ENCODE measurements at regions not wholly inside any gene's neighbourhood (a gene's known extent, or its start where the extent isn't known, plus 50 kb on each side); places are given as distances from the start of the nearest gene placed in this dataset.

GRCh38 chr9:18216376-18216775 is 257.6 kb upstream of the ADAMTSL1 start:
- DNase-seq (ENCODE audit: low read depth in 3 of 3): no peak

DNA sequence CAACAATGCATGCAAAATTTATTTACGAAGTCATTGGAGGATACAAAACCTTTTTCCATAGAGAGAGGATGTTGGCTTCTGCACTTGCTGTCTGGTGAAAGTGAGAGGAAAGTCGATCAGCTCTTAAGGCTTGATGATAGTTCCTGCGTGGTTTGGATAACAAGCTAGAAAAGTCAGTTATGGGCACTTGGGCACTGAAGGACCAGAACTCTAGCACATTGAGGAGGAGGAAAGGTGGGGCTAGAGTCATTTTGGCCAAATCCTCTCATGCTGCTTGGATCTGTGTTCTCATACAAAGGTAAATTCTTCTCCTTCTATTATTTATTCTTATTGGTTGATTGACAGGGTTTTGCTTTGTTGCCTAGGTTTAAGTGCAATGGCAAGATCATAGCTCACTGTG is 245.9 kb upstream of the ADAMTSL1 start:
- no peak for DNase-seq (ENCODE audit: low read depth in 3 of 3)

GRCh38 chr9:18229992-18230676 is 243.8 kb upstream of the ADAMTSL1 start:
- DNase-seq (ENCODE audit: low read depth in 3 of 3): no peak

DNA sequence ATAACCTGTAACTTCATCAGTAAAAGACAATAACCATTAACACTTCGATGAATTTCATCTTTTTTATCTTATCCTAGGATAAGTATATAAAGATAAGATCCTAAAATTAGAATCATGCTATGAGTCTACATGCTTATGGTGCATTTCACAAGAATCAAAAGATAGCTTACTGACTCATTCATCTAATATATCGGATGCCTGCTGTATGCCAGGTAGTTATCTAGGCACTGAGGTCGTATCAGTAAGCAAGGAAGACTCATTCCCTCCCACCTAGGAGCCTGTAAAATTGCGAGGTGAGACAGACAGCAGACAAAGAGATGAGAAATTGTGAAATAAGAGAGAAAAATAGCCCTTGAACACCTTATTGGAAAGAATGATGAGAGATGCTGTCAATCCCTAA is 240.6 kb upstream of the ADAMTSL1 start:
- no peak for DNase-seq (ENCODE audit: low read depth in 3 of 3)

GRCh38 chr9:18233776-18234445 is 240.0 kb upstream of the ADAMTSL1 start:
- DNase-seq (ENCODE audit: low read depth in 3 of 3): no peak

GRCh38 chr9:18235181-18235908 is 238.6 kb upstream of the ADAMTSL1 start:
- no peak for DNase-seq (ENCODE audit: low read depth in 3 of 3)

DNA sequence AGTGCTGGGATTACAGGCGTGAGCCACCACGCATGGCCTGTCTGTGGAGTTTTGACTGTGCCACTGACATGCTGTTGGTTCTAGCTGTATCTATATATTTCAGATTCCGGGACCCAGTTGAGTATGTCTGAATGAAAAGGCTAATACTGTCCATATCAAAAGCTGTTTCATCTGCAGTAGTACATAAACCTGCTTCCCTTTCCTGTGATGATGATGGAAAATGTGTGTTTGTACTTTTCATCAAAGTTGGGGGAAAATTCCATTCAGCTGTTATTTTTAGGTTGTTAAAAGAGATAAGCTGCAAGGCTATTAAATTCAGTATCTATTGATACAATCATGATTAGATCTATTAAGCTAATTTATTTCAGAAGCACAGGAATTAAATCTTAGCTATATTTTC is 237.6 kb upstream of the ADAMTSL1 start:
- DNase-seq (ENCODE audit: low read depth in 3 of 3): no peak

GRCh38 chr9:18237776-18238175 is 236.2 kb upstream of the ADAMTSL1 start:
- DNase-seq (ENCODE audit: low read depth in 3 of 3): no peak

DNA sequence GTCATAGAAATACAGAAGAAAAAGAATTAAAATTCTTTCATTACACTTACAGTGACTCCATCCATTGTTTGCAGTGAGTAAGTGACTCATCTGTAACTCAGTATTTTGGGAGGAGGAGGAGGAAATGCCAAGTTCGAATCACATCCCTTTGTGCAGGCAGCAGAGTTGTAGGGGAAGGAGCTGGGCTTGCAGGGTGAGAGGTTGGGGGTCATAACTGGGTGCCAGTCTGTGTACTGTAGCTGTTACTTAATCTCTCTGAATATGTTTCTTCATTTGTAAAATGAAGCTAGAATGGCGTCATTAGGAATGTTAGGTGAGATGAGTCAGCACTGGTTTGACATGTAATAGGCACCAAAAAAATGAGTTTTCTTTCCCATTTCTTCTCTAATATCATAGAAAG is 235.7 kb upstream of the ADAMTSL1 start:
- DNase-seq (ENCODE audit: low read depth in 3 of 3): no peak

DNA sequence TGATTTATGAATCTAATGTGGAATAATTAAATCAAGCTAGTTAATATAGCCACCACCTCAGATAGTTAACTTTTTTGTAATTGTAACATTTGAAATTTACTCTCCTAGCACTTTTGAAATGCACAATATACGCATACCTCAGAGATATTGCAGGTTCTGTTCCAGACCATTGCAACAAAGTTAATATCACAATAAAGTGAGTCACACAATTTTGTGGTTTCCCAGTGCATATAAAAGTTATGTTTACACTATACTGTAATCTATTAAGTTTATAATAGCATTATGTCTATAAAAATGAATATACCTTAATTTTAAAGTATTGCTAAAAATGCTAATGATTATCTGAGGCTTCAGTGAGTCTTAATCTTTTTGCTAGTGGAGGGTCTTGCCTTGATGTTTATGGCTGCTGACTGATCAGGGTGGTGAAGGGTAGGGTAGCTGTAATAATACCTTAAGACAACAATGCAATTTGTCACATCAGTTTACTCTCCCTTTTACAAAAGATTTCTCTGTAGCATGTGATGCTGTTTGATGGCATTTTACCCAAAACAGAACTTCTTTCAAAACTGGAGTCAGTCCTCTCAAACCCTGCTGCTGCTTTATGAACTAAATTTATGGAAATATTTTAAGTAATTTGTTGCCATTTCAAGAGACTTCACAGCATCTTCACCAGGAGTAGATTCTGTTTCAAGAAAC is 235.1 kb upstream of the ADAMTSL1 start:
- no peak for DNase-seq (ENCODE audit: low read depth in 3 of 3)

DNA sequence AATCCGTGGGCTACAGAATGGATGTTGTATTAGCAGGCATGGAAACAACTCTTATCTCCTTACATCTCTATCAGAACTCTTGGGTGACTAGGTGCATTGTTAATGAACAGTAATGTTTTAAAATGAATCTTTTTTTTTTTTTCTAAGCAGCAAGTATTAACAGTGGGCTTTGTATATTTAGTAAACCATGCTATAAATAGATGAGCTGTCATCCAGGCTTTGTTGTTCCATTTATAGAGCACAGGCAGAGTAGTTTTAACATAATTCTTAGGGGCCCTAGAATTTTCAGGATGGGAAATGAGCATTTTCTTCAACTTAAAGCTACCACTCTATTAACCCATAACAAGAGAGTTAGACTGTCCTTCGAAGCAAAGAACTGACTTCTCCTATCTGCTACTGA is 233.7 kb upstream of the ADAMTSL1 start:
- no peak for DNase-seq (ENCODE audit: low read depth in 3 of 3)

GRCh38 chr9:18245911-18246310 is 228.0 kb upstream of the ADAMTSL1 start:
- DNase-seq (ENCODE audit: low read depth in 3 of 3): no peak

- DNase-seq (ENCODE audit: low read depth in 3 of 3): no peak
Measured at GRCh38 chr9:18250053-18250452, 223.9 kb upstream of the ADAMTSL1 start.

- DNase-seq (ENCODE audit: low read depth in 3 of 3): no peak
Measured at GRCh38 chr9:18253950-18254349, 220.0 kb upstream of the ADAMTSL1 start.

GRCh38 chr9:18255158-18255629 is 218.8 kb upstream of the ADAMTSL1 start:
- peak; percentile 26 to 47 (median 29) for DNase-seq (ENCODE audit: low read depth in 3 of 3)

GRCh38 chr9:18255747-18256146 is 218.2 kb upstream of the ADAMTSL1 start:
- no peak for DNase-seq (ENCODE audit: low read depth in 3 of 3)

DNA sequence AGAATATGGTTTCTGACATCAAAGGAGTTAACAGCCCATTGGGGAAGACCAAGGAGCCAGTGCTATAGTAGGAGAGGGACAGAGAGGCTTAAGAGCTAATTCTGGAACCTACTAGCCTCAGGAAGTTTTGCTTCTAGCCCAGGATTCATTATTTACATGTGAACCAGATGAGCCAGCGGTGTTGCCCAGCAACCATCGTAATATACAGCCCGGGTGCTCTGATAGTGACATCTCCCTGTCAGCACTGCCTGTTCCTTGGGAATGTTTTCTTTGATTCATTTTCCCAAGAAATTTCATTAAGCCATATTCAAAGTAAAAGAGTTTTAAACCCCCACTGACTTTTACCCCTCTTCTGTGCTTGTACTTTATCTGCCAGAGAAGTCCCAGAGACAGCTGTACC is 217.4 kb upstream of the ADAMTSL1 start:
- DNase-seq (ENCODE audit: low read depth in 3 of 3): no peak

DNA sequence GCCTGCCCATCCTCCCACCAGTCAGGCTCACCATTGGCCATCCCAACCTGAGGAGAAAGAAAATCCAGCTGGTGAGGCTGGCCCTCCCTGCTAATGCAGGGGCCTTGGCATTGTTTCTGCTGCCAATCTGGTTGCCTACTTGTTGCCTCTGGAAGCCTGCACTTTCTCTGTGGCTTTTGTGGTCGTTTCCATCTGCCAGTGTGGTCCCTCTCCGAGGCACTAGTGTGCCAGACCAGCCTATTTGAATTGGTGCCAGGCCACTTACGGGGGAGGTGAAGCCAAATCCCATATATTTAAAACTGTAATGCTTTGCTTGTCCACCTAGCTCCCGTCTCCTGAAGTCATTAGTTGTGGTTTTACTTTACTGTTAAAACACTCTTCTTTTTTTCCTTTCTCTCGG is 213.4 kb upstream of the ADAMTSL1 start:
- DNase-seq (ENCODE audit: low read depth in 3 of 3): no peak

GRCh38 chr9:18261181-18261580 is 212.8 kb upstream of the ADAMTSL1 start:
- DNase-seq (ENCODE audit: low read depth in 3 of 3): no peak

GRCh38 chr9:18263377-18263776 is 210.6 kb upstream of the ADAMTSL1 start:
- DNase-seq (ENCODE audit: low read depth in 3 of 3): no peak

DNA sequence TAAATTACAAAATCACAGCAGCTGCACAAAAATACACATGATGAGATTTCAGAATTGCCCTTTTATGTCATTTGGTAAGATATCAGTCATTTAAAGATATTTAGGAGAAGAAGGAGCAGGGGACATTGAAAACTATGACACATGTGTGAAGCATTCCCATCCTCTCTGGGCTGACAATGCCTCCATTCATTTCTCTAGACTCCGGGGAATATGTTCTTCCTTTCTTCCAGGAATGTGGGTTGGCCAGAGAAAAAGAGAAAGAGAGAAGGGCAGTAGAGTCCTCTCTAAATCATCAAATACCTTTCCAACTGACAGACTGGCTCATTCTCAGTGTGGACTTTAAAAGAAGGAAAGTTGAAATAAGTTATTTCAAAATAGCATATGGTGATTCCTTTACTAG is 205.6 kb upstream of the ADAMTSL1 start:
- no peak for DNase-seq (ENCODE audit: low read depth in 3 of 3)

DNA sequence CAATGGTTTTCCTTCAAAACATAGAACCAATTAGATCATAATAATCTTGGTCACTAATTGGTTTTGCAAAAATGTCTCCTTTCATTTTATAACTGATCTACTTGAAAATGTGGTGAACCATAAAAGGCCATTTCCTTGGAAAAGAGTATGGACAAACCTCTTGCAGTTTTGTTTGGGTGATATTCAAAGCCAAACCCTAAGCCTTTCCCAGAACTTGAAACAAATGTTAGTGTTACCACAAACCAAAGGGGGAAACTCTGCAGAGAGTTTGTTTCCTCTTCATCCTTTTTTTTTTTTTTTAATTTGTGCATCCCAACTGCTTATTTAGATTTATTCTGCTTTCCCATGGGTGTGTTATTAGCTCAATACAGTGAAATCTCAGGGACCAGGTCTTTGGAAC is 204.4 kb upstream of the ADAMTSL1 start:
- DNase-seq (ENCODE audit: low read depth in 3 of 3): no peak

Measured in stimulated activated CD4-positive, alpha-beta T cell treated with anti-CD3 and anti-CD28 coated beads, TNF-alpha, amount 100 ng/mL, for 4 hours (primary cell).